Gastroesophageal sphincter (tissue), 3 donors: ENCODE measurements at regions not wholly inside any gene's neighbourhood (a gene's known extent, or its start where the extent isn't known, plus 50 kb on each side); places are given as distances from the start of the nearest gene placed in this dataset.

Experiments
- CTCF ChIP-seq, 4 experiments: fragments of 200-600 bp in 2 of 4; fragments of 450-650 bp in 2 of 4; sonication (generic) in 1 of 4; IDR thresholded peaks; one replicate each; pipeline ENCODE4 v1.5.1; 2017 to 2019; ENCODE audit warnings: antibody characterized with exemption in 4 of 4, mild to moderate bottlenecking in 2 of 4, moderate library complexity in 2 of 4
- EP300 ChIP-seq: sonication (generic); formaldehyde crosslinking; IDR thresholded peaks from one replicate; pipeline ENCODE4 v1.6.1; 2017; ENCODE audit warnings: antibody characterized with exemption, mild to moderate bottlenecking
- POLR2A ChIP-seq, 2 donors: fragments of 450-650 bp; IDR thresholded peaks; one replicate each; pipeline ENCODE4 v1.6.1; 2017; ENCODE audit warnings: antibody characterized with exemption in 2 of 2, mild to moderate bottlenecking in 2 of 2, moderate library complexity in 1 of 2
- POLR2AphosphoS5 ChIP-seq: sonication (generic); formaldehyde crosslinking; IDR thresholded peaks from one replicate; pipeline ENCODE4 v1.6.1; 2017; ENCODE audit warnings: antibody characterized with exemption

- TF ChIP-seq POLR2A (IDR thresholded peaks at IDR 0.05), result no peak
- TF ChIP-seq CTCF (IDR thresholded peaks at IDR 0.05), result no peak
- TF ChIP-seq POLR2AphosphoS5, result no peak
- no peak for TF ChIP-seq EP300
Measured at GRCh38 chr14:100406505-100407131, 83.5 kb downstream of the SLC25A47 start.
